PFSK-1 (cell line): ENCODE measurements at regions not wholly inside any gene's neighbourhood (a gene's known extent, or its start where the extent isn't known, plus 50 kb on each side); places are given as distances from the start of the nearest gene placed in this dataset.

Experiments used
- FOXP2 ChIP-seq: optimal IDR thresholded peaks from 2 replicates; pipeline ENCODE3; 2011; ENCODE audit warnings: borderline replicate concordance, control low read depth, inconsistent platforms; ENCODE audit not compliant: insufficient read depth; ENCODE audit errors: extremely low read length, extremely low read depth
- POLR2AphosphoS5 ChIP-seq: IDR thresholded peaks from 2 replicates; pipeline ENCODE4 v1.6.1; 2012; ENCODE audit warnings: low read depth, mild to moderate bottlenecking, control low read depth, low read length, moderate library complexity
- REST ChIP-seq, 2 experiments: IDR thresholded peaks; 2 replicates each; pipeline versions ENCODE4 v1.6.1 to v1.8.0; 2011 to 2012; ENCODE audit warnings: low read depth in 2 of 2, low read length in 2 of 2, control low read depth in 1 of 2, inconsistent platforms in 1 of 2, mild to moderate bottlenecking in 1 of 2, moderate library complexity in 1 of 2; ENCODE audit not compliant: insufficient read depth in 1 of 2
- SIN3A ChIP-seq: IDR thresholded peaks from 2 replicates; pipeline ENCODE4 v1.6.1; 2012; ENCODE audit warnings: mild to moderate bottlenecking, low read length, moderate library complexity, borderline replicate concordance; ENCODE audit not compliant: insufficient read depth
- TAF1 ChIP-seq: IDR thresholded peaks from 2 replicates; pipeline ENCODE4 v1.6.1; 2012; ENCODE audit warnings: low read length, control low read depth, borderline replicate concordance; ENCODE audit not compliant: insufficient read depth

- TF ChIP-seq SIN3A, result no peak
- no peak for TF ChIP-seq FOXP2
- no peak for TF ChIP-seq TAF1
- no peak for TF ChIP-seq POLR2AphosphoS5
- no peak for TF ChIP-seq REST (IDR thresholded peaks at IDR 0.05; ENCODE audit: insufficient read depth in 1 of 2, low read depth in 2 of 2, low read length in 2 of 2)
These were observed 344.0 kb upstream of the PROK2 start for GRCh38 chr3:72128921-72129320.

GRCh38 chr3:72127844-72128243 is 342.9 kb upstream of the PROK2 start:
- TF ChIP-seq REST (IDR thresholded peaks at IDR 0.05; ENCODE audit: insufficient read depth in 1 of 2, low read depth in 2 of 2, low read length in 2 of 2) (no peak), TAF1 (no peak), POLR2AphosphoS5 (no peak), FOXP2 (no peak), SIN3A (no peak)

GRCh38 chr3:72127224-72127612 is 342.3 kb upstream of the PROK2 start:
- TF ChIP-seq SIN3A, result no peak
- TF ChIP-seq REST (IDR thresholded peaks at IDR 0.05; ENCODE audit: insufficient read depth in 1 of 2, low read depth in 2 of 2, low read length in 2 of 2), result no peak
- no peak for TF ChIP-seq POLR2AphosphoS5
- no peak for TF ChIP-seq TAF1
- TF ChIP-seq FOXP2, result no peak

GRCh38 chr3:72126441-72127223 is 341.7 kb upstream of the PROK2 start:
- TF ChIP-seq POLR2AphosphoS5, result no peak
- TF ChIP-seq REST (IDR thresholded peaks at IDR 0.05; ENCODE audit: insufficient read depth in 1 of 2, low read depth in 2 of 2, low read length in 2 of 2), result no peak
- TF ChIP-seq SIN3A, result no peak
- TF ChIP-seq FOXP2, result no peak
- TF ChIP-seq TAF1, result no peak

GRCh38 chr3:72123908-72124441 is 339.0 kb upstream of the PROK2 start:
- TF ChIP-seq POLR2AphosphoS5, result no peak
- TF ChIP-seq TAF1, result no peak
- TF ChIP-seq FOXP2, result no peak
- no peak for TF ChIP-seq SIN3A
- no peak for TF ChIP-seq REST (IDR thresholded peaks at IDR 0.05; ENCODE audit: insufficient read depth in 1 of 2, low read depth in 2 of 2, low read length in 2 of 2)
